WTC11 (cell line): ENCODE measurements at regions not wholly inside any gene's neighbourhood (a gene's known extent, or its start where the extent isn't known, plus 50 kb on each side); places are given as distances from the start of the nearest gene placed in this dataset.

Source experiments
- ATAC-seq: fragments of 200-7000 bp; cut with Tn5 transposase; 2 replicates; pipeline ENCODE4 v1.10.0; 2021; ENCODE audit warnings: mild to moderate bottlenecking, moderate library complexity
- CTCF ChIA-PET: fragments of 300-600 bp; sonication (Branson Sonifier 250); formaldehyde crosslinking; loops from one replicate; lab custom pipeline; 2021; ENCODE audit warnings: antibody characterized with exemption; lab: Charles Lee
- POLR2A ChIA-PET: fragments of 350-600 bp; sonication (Branson Sonifier 250); formaldehyde crosslinking; loops from one replicate; lab custom pipeline; 2021; ENCODE audit warnings: antibody characterized with exemption; lab: Charles Lee
- DNase-seq: peaks from one replicate; pipeline ENCODE4 v3.0.0; 2021; ENCODE audit warnings: low spot score
- H3K27ac Mint-ChIP-seq: 2 replicates; pipeline ENCODE4 v1.8.0; 2021; ENCODE audit warnings: mixed read lengths
- H3K27me3 Mint-ChIP-seq: 2 replicates; pipeline ENCODE4 v1.8.0; 2021; ENCODE audit warnings: low read depth, mild to moderate bottlenecking, moderate library complexity, mixed read lengths
- H3K36me3 Mint-ChIP-seq: 2 replicates; pipeline ENCODE4 v1.8.0; 2021; ENCODE audit warnings: mixed read lengths
- H3K4me1 Mint-ChIP-seq: 2 replicates; pipeline ENCODE4 v1.8.0; 2022; ENCODE audit warnings: mixed read lengths
- H3K4me3 Mint-ChIP-seq: 2 replicates; pipeline ENCODE4 v1.8.0; 2021; ENCODE audit warnings: mild to moderate bottlenecking, moderate library complexity, mixed read lengths
- H3K9me3 Mint-ChIP-seq: 2 replicates; pipeline ENCODE4 v1.8.0; 2021; ENCODE audit warnings: mixed read lengths
- E2F1 ChIP-seq: sonication (generic); formaldehyde crosslinking; IDR thresholded peaks from 2 replicates; pipeline ENCODE4 v1.8.0; 2022; ENCODE audit warnings: mild to moderate bottlenecking, missing genetic modification reagents
- E2F5 ChIP-seq: sonication (generic); formaldehyde crosslinking; IDR thresholded peaks from 2 replicates; pipeline ENCODE4 v1.8.1; 2022; ENCODE audit warnings: mild to moderate bottlenecking, moderate library complexity, missing genetic modification reagents
- ERG ChIP-seq: fragments of 250-450 bp; sonication (Bioruptor Pico); IDR thresholded peaks from 2 replicates; pipeline ENCODE4 v1.8.0; 2021; ENCODE audit warnings: mild to moderate bottlenecking
- IRF1 ChIP-seq: sonication (generic); formaldehyde crosslinking; IDR thresholded peaks from 2 replicates; pipeline ENCODE4 v1.8.0; 2023; ENCODE audit warnings: missing genetic modification reagents
- JAZF1 ChIP-seq: fragments of 250-450 bp; sonication (Bioruptor Pico); IDR thresholded peaks from 2 replicates; pipeline ENCODE4 v1.9.0; 2021; ENCODE audit warnings: moderate library complexity, mild to moderate bottlenecking, inconsistent platforms
- MXD4 ChIP-seq: fragments of 250-450 bp; sonication (Bioruptor Pico); IDR thresholded peaks from 2 replicates; pipeline ENCODE4 v1.8.0; 2021; ENCODE audit warnings: mild to moderate bottlenecking, moderate library complexity, borderline replicate concordance
- NFYB ChIP-seq: sonication (generic); formaldehyde crosslinking; conservative IDR thresholded peaks from 2 replicates; pipeline ENCODE4 v1.8.0; 2022; ENCODE audit warnings: low read depth, missing genetic modification reagents
- RORB ChIP-seq: fragments of 250-450 bp; sonication (Bioruptor Pico); IDR thresholded peaks from 2 replicates; pipeline ENCODE4 v1.9.0; 2021; ENCODE audit warnings: mild to moderate bottlenecking
- SOX15 ChIP-seq: fragments of 250-450 bp; sonication (Bioruptor Pico); IDR thresholded peaks from 2 replicates; pipeline ENCODE4 v1.9.0; 2021; ENCODE audit warnings: mild to moderate bottlenecking
- USF1 ChIP-seq: sonication (generic); formaldehyde crosslinking; IDR thresholded peaks from 2 replicates; pipeline ENCODE4 v1.8.0; 2022; ENCODE audit warnings: mild to moderate bottlenecking, missing genetic modification reagents
- ZMAT4 ChIP-seq: fragments of 250-450 bp; sonication (Bioruptor Pico); IDR thresholded peaks from 2 replicates; pipeline ENCODE4 v1.9.0; 2021; ENCODE audit warnings: mild to moderate bottlenecking
- ZNF263 ChIP-seq: sonication (generic); formaldehyde crosslinking; IDR thresholded peaks from 2 replicates; pipeline ENCODE4 v1.8.1; 2022; ENCODE audit warnings: low read depth, mild to moderate bottlenecking, moderate library complexity, missing genetic modification reagents
- ZNF281 ChIP-seq: sonication (generic); formaldehyde crosslinking; IDR thresholded peaks from 2 replicates; pipeline ENCODE4 v1.8.0; 2023; ENCODE audit warnings: mild to moderate bottlenecking, missing genetic modification reagents
- ZNF425 ChIP-seq: fragments of 250-450 bp; sonication (Bioruptor Pico); conservative IDR thresholded peaks from 2 replicates; pipeline ENCODE4 v1.9.0; 2021; ENCODE audit warnings: mild to moderate bottlenecking
- ZSCAN18 ChIP-seq: fragments of 250-450 bp; sonication (Bioruptor Pico); IDR thresholded peaks from 2 replicates; pipeline ENCODE4 v2.1.2; 2022; ENCODE audit warnings: mild to moderate bottlenecking, moderate library complexity

GRCh38 chr9:85452841-85453240 lies 288.9 kb downstream of the AGTPBP1 start:
- no peak for DNase-seq
- peaks cover 69% of the 10 kb centered on the region for H3K9me3 Mint-ChIP-seq
- CTCF ChIA-PET, result no interaction called here
- no peak overlapping the region for H3K27ac Mint-ChIP-seq
- H3K4me1 Mint-ChIP-seq, result peaks cover 11% of the 10 kb centered on the region
- H3K36me3 Mint-ChIP-seq, result peaks cover 65% of the 10 kb centered on the region
- H3K4me3 Mint-ChIP-seq, result no peak overlapping the region
- POLR2A ChIA-PET, result no interaction called here
- no peak for ATAC-seq
- H3K27me3 Mint-ChIP-seq, result peaks cover 3% of the 10 kb centered on the region; the same call in 1 of the 2 replicates
- TF ChIP-seq IRF1 (CRISPR knock-in tag) (no peak), ZNF425 (CRISPR knock-in tag) (no peak), NFYB (CRISPR knock-in tag) (no peak), SOX15 (no peak), E2F1 (CRISPR knock-in tag) (no peak), ZMAT4 (no peak), ZSCAN18 (CRISPR knock-in tag) (no peak), ERG (CRISPR knock-in tag) (no peak), USF1 (CRISPR knock-in tag) (no peak), JAZF1 (CRISPR knock-in tag) (no peak), ZNF281 (CRISPR knock-in tag) (no peak), ZNF263 (CRISPR knock-in tag) (no peak), MXD4 (no peak), E2F5 (no peak), RORB (CRISPR knock-in tag) (no peak)
